NCI-H146 treated with DMSO at 0.1 percent for 48 hours (cell line): ENCODE measurements at regions not wholly inside any gene's neighbourhood (a gene's known extent, or its start where the extent isn't known, plus 50 kb on each side); places are given as distances from the start of the nearest gene placed in this dataset.

ENCODE experiments used
- DNase-seq: peaks from one replicate; lab custom pipeline; 2025; ENCODE audit not compliant: unreplicated experiment; lab: John Stamatoyannopoulos, UW

DNA sequence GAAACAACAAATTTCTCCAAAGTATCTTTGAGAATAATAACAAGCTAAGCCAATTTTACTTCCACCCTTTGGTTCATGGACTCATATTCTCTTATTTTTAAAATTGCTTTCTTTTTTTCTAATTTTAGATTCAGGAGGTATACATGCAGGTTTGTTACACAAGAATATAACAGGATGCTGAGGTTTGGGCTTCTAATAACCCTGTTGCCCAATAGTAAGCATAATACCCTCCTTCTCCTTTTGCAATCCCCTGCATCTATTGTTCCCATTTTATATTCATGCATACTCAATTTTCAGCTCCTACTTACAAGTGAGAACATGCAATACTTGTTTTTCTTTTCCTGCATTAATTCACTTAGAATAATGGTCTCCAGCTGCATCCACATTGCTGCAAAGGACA is 202.3 kb upstream of the FSTL5 start:
- no peak for DNase-seq

DNA sequence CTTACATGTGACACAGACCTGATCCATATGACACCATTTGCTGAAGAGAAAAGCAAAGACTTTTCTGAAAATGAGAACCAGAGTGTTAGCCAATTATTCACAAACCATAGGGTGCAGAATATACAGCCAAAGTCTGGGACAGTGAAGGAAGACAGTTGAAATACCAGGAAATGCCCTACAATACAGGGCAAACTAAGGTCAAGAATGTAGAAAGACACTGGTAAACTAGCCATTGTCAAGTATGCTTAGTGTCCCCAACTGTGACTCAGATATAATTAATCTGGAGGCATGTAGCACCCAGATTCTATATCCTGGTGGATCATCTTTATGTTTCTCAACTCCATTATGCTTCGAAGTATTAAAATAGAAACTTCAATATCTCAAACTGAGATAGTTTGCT is 200.9 kb upstream of the FSTL5 start:
- no peak for DNase-seq

DNA sequence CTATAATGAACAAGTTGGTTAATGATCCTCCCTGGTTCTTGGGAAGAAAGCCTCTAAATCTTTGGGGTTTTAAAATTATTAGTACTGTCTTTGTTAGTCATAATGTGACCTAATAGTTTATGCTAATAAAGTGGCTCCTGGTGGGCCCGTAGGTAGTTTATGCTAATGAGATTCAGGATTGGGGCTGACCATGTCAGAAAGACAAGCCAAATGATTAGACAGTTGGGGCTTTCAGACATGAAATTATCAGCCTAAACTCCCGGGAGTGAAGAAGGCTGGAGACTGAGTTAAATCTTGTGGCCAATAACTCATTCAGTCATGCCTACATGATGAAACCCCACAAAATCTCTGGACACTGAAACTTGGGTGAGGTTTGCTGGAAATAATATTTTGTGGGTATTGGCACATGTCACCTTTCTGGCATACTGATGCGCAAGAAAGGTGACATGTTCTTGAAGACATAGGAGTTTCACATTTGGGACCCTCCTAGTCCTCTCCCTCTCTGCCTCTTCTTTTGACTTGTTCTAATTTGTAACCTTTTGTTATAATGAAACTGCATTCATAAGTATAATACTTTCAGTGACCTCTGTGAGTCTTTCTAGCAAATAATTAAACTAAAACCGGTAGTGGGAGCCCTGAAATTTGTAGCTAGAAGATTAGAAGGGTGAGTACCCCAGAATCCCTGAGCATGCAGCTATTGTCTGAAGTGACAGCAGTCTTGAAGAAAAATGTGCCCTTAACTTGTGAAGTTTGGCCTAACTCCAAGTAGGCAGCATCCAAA is 196.8 kb upstream of the FSTL5 start:
- DNase-seq = no peak

DNA sequence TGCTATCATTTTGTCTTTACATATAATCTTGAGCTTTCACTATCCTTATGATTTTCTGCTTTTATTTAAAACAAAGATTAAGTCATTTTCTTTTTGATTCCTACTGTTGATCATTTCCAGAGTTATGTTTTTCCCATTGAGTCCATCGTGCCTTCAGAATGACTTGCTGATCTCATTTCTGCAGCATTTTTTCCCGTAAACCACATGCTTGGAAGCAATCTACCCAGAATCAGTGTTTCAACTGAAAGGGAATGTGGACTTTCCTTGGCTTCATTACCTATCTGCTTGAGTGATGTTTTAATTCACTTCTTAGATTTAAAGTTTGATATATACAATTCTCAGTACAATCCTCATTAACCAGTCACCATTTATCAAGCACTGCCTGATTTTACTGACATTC is 192.4 kb upstream of the FSTL5 start:
- DNase-seq = no peak

DNA sequence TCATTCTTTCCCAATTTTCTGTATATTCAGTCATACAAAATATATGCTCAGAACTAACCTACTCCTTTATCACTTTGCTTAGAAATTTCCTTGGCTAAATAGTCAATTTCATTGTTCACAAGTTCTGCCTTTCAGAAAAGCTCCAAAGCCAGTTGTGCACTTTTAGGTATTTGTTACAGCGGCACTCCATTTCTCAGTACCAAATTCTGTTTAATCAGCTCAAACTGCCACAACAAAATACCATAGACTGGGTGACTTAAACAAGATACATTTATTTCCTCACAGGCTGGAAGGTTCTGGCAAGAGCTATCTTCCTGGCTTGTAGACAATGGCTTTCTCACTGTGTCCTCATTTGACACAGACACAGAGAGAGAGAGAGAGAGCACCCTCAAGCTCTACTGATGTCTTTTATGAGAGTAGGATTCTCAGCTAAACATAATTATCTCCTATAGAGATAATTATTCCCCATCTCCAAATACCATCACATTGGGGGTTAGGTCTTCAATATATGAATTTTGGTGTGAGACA is 188.8 kb upstream of the FSTL5 start:
- DNase-seq = no peak

DNA sequence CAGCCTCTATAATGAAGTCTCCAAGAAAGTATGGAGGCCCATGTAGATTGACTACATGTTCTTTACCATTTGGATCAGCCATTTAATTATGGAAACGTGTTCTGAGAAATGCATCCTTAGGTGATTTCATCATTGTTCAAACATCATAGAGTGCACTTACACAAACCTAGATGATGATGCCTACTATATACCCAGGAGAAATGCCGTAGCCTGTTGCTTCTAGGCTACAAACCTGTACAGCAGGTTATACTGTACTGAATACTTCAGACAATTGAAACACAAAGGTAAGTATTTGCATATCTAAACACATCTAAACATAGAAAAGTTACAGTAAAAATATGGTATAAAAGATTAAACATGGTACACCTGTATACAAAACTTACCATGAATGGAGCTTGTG is 186.5 kb upstream of the FSTL5 start:
- DNase-seq = no peak

DNA sequence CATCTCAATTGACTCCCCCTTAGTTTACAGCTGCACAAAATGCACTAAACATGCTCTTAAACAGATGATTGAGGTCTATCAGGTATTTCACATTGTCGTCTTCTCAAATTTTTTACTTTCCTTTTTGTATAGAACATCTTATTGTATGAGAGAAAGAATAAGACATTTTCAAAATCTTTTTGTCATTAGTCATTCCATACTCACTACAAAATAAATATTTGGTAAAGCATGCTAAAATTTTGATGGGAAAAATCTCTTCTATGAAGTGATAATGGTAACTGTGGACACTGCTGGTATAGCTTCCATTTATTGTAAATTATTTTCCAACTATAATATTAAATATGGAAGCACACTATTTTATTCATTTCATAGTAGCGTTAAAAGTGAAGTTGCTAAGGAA is 185.6 kb upstream of the FSTL5 start:
- DNase-seq = no peak

DNA sequence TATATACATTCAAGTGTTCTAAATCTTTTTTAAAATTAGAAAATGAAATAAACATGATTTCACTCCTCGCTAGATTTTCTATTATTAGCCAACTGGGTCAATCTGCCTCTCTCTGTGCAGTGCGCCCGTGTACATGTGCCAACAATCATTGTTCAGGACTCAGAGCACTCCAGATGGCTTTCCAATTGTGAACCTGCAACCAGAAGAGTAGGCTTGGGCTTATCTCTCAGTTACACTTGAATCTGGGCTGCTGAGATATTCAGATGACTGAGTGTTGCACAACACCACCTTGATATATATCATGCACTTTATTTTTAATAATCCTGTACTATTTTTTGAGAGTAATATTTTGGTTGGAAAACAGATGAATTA is 184.0 kb upstream of the FSTL5 start:
- DNase-seq = no peak

DNA sequence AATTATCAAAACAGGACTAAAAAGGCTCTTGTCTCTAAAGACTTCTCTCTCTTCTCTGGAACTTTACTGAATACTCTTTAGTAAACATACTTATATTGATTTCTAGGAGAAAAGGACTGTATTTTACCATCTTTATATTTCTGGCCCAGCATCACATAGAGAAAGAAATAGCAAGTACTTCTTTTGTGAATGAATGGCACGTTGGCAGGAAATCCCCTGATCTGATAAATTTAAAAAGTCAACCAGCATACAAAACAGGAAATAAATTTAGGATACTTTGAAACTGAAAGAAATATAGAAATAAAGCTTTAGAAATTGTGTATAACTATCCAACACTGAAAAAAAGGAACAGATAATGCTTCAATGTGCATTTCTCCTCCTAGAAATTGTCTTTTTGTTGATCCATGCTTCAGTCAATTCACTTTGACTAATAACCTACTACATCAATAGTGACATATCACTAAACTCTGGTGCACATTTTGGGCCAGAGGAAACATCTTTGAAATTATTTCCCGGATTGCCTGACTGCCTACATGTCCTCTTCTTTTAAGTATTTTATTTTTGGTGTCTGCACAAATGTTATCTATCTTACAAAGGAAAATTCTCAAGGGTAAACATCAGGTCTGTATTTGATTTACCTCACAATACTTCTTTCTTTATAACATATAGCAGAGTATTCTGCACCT is 183.5 kb upstream of the FSTL5 start:
- no peak for DNase-seq

DNA sequence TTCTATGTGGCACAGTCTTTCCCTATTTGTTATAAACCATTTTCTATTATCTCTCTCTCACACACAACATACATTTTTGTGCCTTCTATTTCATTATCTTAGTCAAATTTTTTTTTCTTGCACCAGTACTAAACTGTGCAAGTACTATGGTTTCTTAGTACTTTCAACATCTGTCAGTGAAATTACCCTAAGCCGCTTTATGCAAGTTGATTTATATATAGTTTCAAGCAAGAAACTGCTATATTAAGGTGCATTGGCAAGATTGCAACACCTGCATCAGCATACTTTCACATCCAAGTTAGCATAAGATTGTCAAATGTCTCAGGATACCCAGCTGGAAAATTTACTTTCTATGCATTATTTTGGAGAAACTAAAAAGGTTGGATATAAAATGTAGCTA is 180.2 kb upstream of the FSTL5 start:
- no peak for DNase-seq

DNA sequence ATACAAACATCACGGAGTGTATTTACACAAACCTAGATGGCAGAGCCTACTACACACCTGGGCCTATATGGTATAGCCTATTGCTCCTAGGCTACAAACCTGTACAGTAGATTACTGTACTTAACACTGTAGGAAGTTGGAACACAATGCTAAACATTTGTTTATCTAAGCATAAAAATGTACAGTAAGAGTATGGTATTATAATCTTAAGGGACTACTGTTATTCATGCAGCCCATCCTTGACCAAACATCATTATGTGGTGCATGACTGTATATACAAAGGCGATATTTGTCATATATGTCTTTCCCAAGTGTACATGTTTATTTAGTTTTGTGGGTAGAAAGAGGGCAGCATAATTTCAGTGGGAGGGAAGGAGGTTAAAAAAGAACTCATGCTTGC is 177.7 kb upstream of the FSTL5 start:
- no peak for DNase-seq

DNA sequence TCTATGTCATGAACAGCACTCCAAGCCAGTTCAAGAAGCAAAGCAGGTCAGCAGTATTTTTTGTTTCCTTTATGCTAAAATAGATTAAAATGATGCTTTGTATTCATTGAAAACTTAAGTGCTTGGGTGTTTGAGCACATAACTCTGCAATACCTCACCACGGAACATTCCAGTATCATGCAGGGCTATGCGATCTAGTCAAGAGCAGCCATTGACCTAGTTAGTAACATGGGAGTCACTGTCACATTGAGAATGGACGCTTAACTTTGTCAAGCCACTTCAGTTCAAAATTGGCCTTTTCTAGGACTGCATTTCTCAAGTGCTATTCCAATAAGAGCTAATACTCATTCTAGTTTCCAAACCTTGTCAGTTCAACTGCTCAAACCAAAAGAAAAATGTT is 160.1 kb upstream of the FSTL5 start:
- DNase-seq = no peak

DNA sequence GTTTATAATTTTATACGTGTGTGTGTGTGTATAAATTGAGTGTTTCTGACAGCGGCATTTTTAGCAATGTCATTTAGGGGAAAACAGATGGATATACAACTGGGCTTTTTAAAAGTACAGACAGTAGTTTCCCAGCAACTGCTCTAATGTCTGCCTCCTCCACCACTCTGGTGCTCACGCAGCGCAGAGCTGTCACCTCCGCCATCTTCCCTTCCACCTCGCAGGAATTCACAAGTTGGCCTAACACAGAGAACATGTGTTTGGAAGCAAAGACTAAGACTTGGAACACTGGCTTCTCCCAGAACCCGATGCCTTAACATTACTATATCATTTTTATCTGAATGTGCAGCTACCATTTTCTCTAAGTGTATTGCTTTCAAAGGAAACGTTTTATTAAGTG is 158.3 kb upstream of the FSTL5 start:
- no peak for DNase-seq

DNA sequence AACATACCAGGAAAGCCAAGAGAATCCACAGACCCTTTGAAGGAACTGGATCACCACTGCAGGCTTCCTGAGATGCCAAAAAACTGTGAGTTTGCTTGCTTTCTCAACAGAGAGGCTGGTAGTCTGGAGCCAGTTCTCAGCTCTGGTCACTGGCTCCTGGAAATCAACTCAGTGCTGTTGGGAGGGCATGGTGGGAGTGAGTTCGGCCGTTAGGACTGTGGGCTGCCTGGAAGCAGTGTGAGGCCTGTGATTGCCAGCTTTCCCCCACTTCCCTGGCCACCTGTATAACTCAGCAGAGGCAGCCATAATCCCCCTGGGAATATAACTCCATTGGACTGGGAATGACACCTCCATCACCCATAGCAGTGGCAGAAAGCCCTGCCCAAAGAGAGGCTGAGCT is 122.0 kb upstream of the FSTL5 start:
- DNase-seq = no peak

DNA sequence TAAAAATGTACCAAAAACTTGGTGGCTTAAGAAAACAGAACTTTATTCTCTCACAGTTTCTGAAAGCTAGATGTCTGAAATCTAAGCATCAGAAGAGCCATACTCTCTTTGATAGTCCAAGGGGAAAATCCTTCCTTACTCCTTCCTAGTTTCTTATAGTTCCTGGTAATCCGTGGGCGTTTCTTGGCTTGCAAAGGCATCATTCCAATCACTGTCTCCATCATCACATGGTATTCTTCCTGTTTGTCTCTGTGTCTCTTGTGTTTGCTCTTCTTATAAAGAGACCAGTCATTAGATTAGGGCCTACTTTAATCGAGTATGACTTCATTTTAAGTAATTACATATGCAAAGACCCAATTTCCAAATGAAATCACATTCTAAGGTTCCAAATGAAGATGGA is 118.9 kb upstream of the FSTL5 start:
- no peak for DNase-seq

DNA sequence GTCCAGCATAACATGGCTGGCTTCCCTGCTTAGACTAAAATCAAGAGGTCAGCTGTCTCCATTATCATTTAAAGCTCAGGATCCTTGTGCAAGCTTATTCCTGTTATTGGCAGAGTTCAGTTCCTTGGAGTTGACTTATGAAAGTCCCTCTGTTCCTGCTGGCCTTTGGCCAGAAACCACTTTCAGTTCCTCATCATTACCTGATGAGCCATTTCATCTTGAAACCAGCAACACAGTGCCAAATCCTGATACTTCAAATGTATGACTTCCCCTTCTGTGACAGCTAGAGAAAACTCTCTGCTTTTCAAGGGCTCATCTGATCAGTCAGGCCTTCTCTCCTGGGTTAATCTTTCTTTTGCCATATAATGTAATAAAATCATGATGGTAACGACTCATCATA is 110.6 kb upstream of the FSTL5 start:
- no peak for DNase-seq

DNA sequence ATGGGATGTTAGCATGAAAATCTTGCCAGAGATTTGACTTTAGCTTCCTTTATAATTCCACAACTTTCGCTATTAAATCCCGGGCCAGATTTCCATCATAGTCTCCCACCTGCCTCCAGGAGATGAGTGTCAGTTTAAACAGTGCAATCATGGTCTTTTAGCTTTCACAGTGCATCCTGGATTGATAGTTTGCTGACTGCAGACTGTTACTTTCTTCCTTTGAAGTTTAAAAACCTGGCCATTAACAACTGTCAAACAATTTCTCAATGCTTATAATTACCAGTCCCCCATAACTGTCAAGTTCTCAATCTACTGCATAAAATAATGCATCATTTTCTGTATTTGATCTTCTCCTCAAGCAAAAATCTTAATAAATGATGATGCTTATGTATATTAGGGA is 108.4 kb upstream of the FSTL5 start:
- no peak for DNase-seq

DNA sequence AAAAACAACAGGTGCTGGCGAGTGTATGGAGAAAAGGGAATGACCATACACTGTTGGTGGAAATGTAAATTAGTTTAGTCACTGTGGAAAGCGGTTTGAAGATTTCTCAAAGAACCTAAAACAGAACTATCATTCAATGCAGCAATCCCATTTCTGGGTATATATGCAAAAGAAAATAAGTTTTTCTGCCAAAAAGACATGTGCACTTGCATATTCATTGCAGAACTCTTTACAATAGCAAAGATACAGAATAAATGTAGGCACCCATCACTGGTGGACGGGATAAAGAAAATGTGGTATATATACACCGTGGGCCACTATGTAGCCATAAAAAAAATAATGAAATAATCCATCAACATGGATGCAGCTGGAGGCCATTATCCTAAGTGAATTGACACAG is 105.1 kb upstream of the FSTL5 start:
- DNase-seq = no peak

DNA sequence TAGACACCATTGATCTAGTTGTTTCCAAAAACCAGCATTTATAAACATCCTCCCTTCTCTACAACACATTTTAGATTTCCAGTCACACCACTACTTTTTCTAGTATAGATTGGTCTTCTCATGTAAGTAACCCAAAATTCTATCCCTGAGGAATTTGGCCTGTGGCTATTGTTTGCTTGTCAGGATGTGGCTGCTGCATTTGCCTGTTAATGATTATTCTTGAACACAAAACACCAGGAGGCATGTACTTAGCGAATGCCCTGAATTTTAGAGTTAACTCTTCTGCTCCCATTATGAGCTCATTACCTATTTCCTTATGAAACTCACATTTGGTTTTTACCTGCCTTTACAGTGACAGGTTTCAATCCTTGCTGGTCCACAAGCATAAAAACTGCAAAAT is 102.0 kb upstream of the FSTL5 start:
- no peak for DNase-seq

DNA sequence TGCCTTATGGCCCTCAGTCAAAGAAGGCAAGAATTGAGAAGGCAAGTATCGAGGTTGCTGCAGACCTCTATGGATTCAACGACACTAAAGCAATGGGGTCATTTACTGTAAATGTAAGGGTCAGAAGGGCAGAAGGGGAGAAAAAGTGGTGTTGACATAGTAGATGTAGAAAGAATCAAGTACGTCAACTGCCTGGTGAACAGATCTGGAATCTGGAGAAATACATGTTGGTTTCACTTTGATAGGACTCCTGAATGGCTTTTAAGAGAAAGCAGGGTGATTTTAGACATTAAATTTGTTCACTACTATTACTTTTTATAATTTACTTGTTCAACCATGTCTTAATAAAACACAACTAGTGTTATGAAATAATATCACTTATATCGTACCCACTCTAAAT is 81.3 kb upstream of the FSTL5 start:
- DNase-seq = no peak

DNA sequence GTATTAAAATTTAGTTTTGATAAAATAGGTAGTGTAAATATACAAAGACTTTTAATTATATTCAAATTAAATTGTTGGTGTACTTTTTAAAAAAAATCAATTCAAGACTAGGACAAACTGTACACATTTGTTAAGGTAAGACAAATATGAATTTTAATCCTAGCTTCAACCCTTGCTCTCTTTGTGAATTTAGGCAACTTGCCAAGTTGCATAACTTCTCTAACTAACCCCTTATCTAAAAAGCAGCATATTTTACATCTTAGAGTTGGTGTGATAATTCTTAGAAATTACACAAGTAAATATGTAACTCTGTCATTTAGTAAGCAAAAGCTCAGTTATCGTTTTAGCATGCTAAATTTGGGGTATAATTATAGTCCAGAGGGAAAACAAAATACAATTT is 78.1 kb upstream of the FSTL5 start:
- no peak for DNase-seq

DNA sequence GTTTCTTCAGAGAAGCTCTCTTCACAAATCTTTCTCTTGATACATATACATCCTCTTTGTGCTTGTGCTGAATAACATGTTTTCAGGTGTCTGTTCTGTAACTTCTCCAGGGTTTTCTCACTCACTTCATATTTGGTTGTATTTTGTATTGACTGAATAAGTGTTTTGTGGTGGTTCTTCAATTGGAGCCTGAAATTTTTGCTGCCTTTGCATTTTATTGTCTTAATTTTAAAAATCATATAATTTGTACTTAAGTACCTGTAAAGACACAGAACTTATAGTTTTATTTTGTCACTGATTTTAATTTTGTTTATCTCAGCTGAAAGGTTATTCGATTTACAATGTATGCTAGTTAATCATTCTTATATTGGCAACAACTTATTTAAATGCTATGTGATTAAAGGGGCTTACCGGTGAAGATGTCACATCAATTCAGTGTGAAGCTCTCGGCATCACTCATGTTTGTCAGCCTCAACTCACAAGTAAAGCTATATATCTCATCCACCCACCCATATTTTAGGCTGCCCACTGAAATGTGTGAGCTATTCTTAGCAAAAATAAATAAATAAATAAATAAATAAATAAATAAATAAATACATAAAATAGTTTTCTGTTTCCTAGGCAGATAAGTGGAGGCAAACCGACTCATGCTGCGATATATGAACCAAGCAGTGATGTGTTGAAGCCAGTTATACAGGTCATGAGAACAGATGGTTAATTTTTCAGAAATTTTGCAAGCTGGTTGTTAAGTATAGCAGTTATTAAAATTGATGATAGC is 76.4 kb upstream of the FSTL5 start:
- DNase-seq = no peak
